ENCODE measurements at regions not wholly inside any gene's neighbourhood (a gene's known extent, or its start where the extent isn't known, plus 50 kb on each side); places are given as distances from the start of the nearest gene placed in this dataset.

DNA sequence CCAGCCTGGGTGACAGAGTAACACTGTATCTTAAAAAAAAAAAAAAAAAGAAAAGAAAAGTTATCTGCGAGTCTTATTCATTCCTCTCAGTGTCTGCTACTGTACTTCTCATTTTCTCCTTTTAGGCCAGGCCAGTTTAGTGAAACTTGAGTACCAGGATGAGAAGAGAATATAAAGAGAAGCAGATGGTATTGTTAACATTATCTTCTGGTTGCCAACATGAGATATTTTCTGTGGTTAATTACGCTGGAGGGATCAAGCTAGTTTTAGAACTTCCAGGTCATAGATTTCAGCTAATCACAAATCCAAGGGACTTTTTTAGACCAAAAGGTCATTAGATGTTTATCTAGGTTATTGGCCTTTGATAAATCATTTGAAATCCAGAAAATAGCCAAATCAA lies 252.6 kb upstream of the SMIM30 start:
- no peak for TF ChIP-seq CTCF (conservative IDR thresholded peaks at IDR 0.05)
- no peak for TF ChIP-seq ZFX (IDR thresholded peaks at IDR 0.05)

Data from C4-2B (cell line).